Stomach smooth muscle (tissue), 2 donors: ENCODE measurements at regions not wholly inside any gene's neighbourhood (a gene's known extent, or its start where the extent isn't known, plus 50 kb on each side); places are given as distances from the start of the nearest gene placed in this dataset.
"Not testable (repeated sequence)": the region's sequence is repeated elsewhere in the genome, so short reads cannot be mapped to it uniquely, and the experiment has no call there.

ENCODE experiments used
- H3K27ac ChIP-seq: one replicate; pipeline ENCODE4 v1.7.0; 2013; ENCODE audit warnings: mild to moderate bottlenecking, low read length, inconsistent platforms
- H3K27me3 ChIP-seq, 2 donors: one replicate each; pipeline ENCODE4 v1.7.0; 2013; ENCODE audit warnings: low read length in 2 of 2; ENCODE audit not compliant: insufficient read depth in 2 of 2, control insufficient read depth in 1 of 2
- H3K36me3 ChIP-seq, 2 donors: one replicate each; pipeline ENCODE4 v1.7.0; 2013; ENCODE audit warnings: low read length in 2 of 2; ENCODE audit not compliant: control insufficient read depth in 2 of 2, insufficient read depth in 2 of 2
- H3K4me1 ChIP-seq: one replicate; pipeline ENCODE4 v1.7.0; 2013; ENCODE audit warnings: low read length; ENCODE audit not compliant: control insufficient read depth, insufficient read depth
- H3K4me3 ChIP-seq, 2 donors: one replicate each; pipeline ENCODE4 v1.7.0; 2013; ENCODE audit warnings: low read length in 2 of 2
- H3K9ac ChIP-seq, 2 donors: one replicate each; pipeline ENCODE4 v1.7.0; 2013; ENCODE audit warnings: low read length in 2 of 2, mild to moderate bottlenecking in 1 of 2
- H3K9me3 ChIP-seq, 2 donors: one replicate each; pipeline ENCODE4 v1.7.0; 2013; ENCODE audit warnings: low read length in 2 of 2; ENCODE audit not compliant: control insufficient read depth in 2 of 2
- donor health status: healthy.
- donor health status: Pancreatic carcinoma.

GRCh38 chr14:98928418-98928817 is 343.6 kb downstream of the BCL11B start:
- H3K4me3 ChIP-seq = no peak overlapping the region

GRCh38 chr14:98931126-98931525 is 340.9 kb downstream of the BCL11B start:
- Histone ChIP-seq H3K36me3 (no peaks in the 10 kb centered on the region), H3K9me3 (no peaks in the 10 kb centered on the region), H3K4me3 (no peak overlapping the region), H3K27me3 (peaks cover 0 to 6% of the 10 kb centered on the region in 2 donors), H3K9ac (no peak overlapping the region), H3K27ac (no peak overlapping the region), H3K4me1 (no peaks in the 10 kb centered on the region)

More at GRCh38 chr14:98928418-98928817, 343.6 kb downstream of the BCL11B start:
- H3K4me1 ChIP-seq = no peaks in the 10 kb centered on the region
- no peaks in the 10 kb centered on the region for H3K9me3 ChIP-seq
- no peaks in the 10 kb centered on the region for H3K36me3 ChIP-seq
- no peak overlapping the region for H3K9ac ChIP-seq
- no peak overlapping the region for H3K27ac ChIP-seq
- peaks cover 0 to 3% of the 10 kb centered on the region in 2 donors for H3K27me3 ChIP-seq

DNA sequence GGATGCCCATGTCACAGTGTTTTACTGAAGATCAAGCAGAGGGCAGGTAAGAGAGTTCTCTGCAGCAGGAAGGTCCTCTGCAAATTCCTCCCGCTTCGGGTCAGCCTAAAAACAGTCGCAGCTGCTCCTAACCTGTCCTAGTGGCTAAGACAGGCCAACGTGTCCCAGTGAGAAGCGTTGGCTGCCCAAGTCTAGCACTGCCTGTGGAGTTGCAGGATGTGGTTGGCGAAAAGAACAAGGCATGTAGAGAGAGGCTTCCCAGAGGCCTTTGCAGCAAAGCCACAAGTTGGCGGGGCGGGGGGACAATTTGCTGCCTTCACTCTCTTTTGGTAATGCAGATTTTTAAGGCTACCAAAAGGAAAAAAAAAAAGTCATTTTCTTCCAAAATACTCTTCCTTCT is 340.1 kb downstream of the BCL11B start:
- Histone ChIP-seq H3K9me3 (no peaks in the 10 kb centered on the region), H3K27ac (no peak overlapping the region), H3K36me3 (no peaks in the 10 kb centered on the region), H3K4me1 (no peaks in the 10 kb centered on the region), H3K4me3 (no peak overlapping the region), H3K9ac (no peak overlapping the region), H3K27me3 (peaks cover 0 to 8% of the 10 kb centered on the region in 2 donors)

DNA sequence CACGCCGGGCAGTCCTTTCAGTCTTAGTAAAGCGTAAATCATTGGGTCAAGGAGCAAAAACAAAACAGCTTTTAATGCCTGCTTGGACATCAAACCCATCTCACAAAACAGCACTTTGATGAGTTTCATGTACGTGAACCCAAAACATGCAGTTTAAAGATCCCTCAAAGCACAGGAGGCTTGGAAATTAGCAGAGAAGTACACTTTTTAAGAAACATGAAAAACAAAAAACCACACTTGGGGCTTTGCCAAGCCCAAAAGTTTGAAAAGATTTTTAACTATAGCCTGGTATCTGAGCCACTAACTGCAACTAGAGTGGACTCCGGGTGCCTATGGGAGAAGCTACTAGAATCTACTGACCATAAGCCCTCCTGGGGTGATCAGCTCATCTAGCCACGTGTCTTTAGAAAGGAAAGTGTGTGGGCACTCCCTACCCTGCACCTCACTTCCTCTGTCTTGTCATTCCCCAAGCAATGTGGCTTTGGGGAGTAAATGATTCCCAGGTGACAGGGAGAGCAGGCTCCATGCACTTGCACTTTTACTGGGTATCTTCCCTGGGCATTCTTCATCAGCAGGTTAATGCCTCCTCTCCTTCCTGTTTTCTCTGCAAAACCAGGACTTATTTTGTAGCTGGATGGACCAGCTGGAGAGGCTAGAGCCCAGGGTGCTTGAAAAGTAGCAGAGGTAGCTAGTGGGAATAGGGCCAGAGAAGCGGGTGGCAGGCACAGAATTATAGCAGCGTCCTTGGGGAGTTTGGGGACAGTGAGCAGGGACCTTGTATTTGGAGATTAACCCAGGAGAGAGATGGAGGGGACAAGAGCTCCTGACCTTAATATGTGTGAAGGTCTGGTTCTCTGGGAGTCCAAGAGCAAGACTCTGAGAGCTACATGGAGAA is 339.3 kb downstream of the BCL11B start:
- Histone ChIP-seq H3K36me3 (no peaks in the 10 kb centered on the region), H3K9me3 (no peaks in the 10 kb centered on the region)

GRCh38 chr14:98934569-98934968 is 337.4 kb downstream of the BCL11B start:
- peaks cover 0 to 10% of the 10 kb centered on the region in 2 donors for H3K27me3 ChIP-seq
- H3K4me3 ChIP-seq, H3K9ac ChIP-seq, H3K36me3 ChIP-seq, H3K27ac ChIP-seq, H3K4me1 ChIP-seq, H3K9me3 ChIP-seq: not testable (repeated sequence)

More for the DNA sequence above, 339.3 kb downstream of the BCL11B start:
- Histone ChIP-seq H3K4me1 (no peaks in the 10 kb centered on the region), H3K27ac (no peak overlapping the region), H3K9ac (no peak overlapping the region), H3K27me3 (peaks cover 0 to 8% of the 10 kb centered on the region in 2 donors), H3K4me3 (no peak overlapping the region)

GRCh38 chr14:98935921-98936320 is 336.1 kb downstream of the BCL11B start:
- Histone ChIP-seq H3K27me3 (peaks cover 0 to 8% of the 10 kb centered on the region in 2 donors), H3K4me1 (no peaks in the 10 kb centered on the region), H3K9ac (no peak overlapping the region), H3K4me3 (no peak overlapping the region), H3K27ac (no peak overlapping the region), H3K36me3 (no peaks in the 10 kb centered on the region), H3K9me3 (no peaks in the 10 kb centered on the region)

DNA sequence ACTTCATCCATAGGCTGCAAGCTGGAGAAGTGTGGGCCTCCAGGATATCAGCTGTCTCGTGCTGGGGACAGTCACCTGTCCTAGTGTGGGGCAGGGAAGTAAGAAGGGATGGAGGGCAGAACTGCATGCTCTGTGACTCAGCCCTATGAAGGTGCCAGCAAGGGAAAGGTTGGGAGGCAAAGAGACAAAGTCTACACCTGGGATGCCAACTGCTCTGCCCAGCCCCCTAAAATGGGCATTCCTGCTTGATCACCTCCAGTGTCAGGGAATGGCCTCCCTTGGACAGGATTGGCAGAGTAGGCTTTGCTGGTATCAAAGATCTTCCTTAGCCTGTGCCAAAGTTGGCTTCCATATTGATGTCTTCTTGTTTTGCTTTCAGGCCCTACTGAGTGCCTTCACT is 335.0 kb downstream of the BCL11B start:
- no peaks in the 10 kb centered on the region for H3K4me1 ChIP-seq
- no peak overlapping the region for H3K27ac ChIP-seq
- no peak overlapping the region for H3K4me3 ChIP-seq
- no peaks in the 10 kb centered on the region for H3K36me3 ChIP-seq
- no peaks in the 10 kb centered on the region for H3K9me3 ChIP-seq
- no peak overlapping the region for H3K9ac ChIP-seq
- H3K27me3 ChIP-seq = peaks cover 0 to 8% of the 10 kb centered on the region in 2 donors

DNA sequence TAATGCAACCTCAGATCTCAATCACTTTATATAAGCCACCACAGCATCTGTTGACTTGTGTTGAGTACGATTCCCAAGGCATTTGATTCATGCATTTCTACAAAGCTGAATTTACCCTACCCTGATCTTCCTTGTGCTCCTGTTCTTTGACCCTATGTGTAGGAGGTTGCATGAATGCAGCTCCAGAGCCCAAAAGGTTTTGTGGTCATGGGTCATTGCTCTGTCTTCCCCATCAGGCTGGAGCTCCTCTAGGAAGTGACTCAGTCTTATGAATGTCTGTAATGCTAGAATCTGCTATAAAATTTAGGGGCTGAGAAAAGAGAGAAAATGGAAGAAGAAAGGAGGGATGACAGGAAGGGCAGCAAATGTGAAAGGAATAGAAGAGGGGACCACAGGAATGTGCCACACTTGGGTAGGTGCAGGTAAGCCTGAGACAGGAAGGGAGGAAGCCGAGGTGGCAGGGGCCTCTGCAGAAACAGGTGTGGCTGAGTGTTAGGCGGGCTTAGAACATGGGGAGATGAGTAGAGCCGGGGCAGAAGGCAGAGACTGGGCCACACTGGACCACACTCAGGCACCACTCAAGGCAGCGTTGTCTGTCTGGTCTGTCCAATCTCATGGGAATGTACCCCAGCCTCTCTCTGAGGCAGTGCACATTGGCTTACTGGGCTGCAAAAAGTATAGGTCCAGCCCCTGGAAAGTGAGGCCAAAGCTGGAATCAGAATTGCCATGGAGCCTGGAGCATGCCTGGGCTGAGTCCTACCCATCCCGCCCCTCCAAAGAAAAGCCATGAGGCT is 334.1 kb downstream of the BCL11B start:
- no peak overlapping the region for H3K9ac ChIP-seq
- no peaks in the 10 kb centered on the region for H3K9me3 ChIP-seq
- peaks cover 0 to 8% of the 10 kb centered on the region in 2 donors for H3K27me3 ChIP-seq
- no peaks in the 10 kb centered on the region for H3K4me1 ChIP-seq
- H3K4me3 ChIP-seq = no peak overlapping the region
- no peaks in the 10 kb centered on the region for H3K36me3 ChIP-seq
- no peak overlapping the region for H3K27ac ChIP-seq

GRCh38 chr14:98940693-98941437 is 331.1 kb downstream of the BCL11B start:
- H3K4me3 ChIP-seq = no peak overlapping the region
- H3K4me1 ChIP-seq = no peaks in the 10 kb centered on the region
- H3K9me3 ChIP-seq = no peaks in the 10 kb centered on the region
- H3K27me3 ChIP-seq = peaks cover 4 to 5% of the 10 kb centered on the region in 2 donors
- no peaks in the 10 kb centered on the region for H3K36me3 ChIP-seq
- H3K9ac ChIP-seq = no peak overlapping the region
- H3K27ac ChIP-seq = no peak overlapping the region

- no peak overlapping the region for H3K9ac ChIP-seq
- no peak overlapping the region for H3K4me3 ChIP-seq
- no peaks in the 10 kb centered on the region for H3K4me1 ChIP-seq
- H3K9me3 ChIP-seq = no peaks in the 10 kb centered on the region
- peaks cover 4% of the 10 kb centered on the region in 2 donors for H3K27me3 ChIP-seq
- H3K36me3 ChIP-seq = no peaks in the 10 kb centered on the region
- no peak overlapping the region for H3K27ac ChIP-seq
Measured at GRCh38 chr14:98941481-98941880, 330.5 kb downstream of the BCL11B start.
